ENCODE measurements at regions not wholly inside any gene's neighbourhood (a gene's known extent, or its start where the extent isn't known, plus 50 kb on each side); places are given as distances from the start of the nearest gene placed in this dataset.

DNA sequence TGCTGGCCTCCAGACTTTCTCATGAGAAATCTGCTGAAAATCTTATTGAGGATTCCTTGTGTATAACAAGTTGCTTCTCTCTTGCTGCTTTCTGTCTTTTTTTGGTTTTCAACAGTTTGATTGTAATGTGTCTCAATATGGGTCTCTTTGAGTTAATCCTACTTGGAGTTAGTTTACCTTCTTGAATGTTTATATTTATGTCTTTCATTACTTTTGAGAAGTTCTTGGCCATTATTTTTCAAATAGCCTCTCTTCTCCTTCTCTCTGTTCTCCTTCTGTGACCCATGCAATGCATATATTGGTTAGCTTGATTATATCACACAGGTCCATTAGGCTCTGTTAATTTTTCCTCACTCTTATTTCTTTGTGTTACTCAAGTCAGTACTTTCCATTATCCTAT is 67.4 kb upstream of the ADAM23 start:
- TF ChIP-seq, protein P1, sequence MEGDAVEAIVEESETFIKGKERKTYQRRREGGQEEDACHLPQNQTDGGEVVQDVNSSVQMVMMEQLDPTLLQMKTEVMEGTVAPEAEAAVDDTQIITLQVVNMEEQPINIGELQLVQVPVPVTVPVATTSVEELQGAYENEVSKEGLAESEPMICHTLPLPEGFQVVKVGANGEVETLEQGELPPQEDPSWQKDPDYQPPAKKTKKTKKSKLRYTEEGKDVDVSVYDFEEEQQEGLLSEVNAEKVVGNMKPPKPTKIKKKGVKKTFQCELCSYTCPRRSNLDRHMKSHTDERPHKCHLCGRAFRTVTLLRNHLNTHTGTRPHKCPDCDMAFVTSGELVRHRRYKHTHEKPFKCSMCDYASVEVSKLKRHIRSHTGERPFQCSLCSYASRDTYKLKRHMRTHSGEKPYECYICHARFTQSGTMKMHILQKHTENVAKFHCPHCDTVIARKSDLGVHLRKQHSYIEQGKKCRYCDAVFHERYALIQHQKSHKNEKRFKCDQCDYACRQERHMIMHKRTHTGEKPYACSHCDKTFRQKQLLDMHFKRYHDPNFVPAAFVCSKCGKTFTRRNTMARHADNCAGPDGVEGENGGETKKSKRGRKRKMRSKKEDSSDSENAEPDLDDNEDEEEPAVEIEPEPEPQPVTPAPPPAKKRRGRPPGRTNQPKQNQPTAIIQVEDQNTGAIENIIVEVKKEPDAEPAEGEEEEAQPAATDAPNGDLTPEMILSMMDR (IDR thresholded peaks at IDR 0.05) = no peak
- no peak for TF ChIP-seq POLR2A (IDR thresholded peaks at IDR 0.05)

All from adrenal gland (tissue), 5 donors.